T-helper 2 cell treated with Interferon-gamma antibody and Interleukin-4, amounts not matched to agents 5 μg/mL and 100 μg/mL, for 36 hours (primary cell): ENCODE measurements at regions not wholly inside any gene's neighbourhood (a gene's known extent, or its start where the extent isn't known, plus 50 kb on each side); places are given as distances from the start of the nearest gene placed in this dataset.

Experiments
- DNase-seq: peaks from one replicate; pipeline ENCODE4 v3.0.0; 2021; ENCODE audit warnings: low spot score
- H3K27ac Mint-ChIP-seq: one replicate; pipeline ENCODE4 v1.8.0; 2021; ENCODE audit warnings: mild to moderate bottlenecking, mixed read lengths
- H3K27me3 Mint-ChIP-seq: one replicate; pipeline ENCODE4 v1.8.0; 2021; ENCODE audit warnings: low read depth, mixed read lengths
- H3K36me3 Mint-ChIP-seq: one replicate; pipeline ENCODE4 v1.8.0; 2021; ENCODE audit warnings: low read depth, mixed read lengths
- H3K4me1 Mint-ChIP-seq: one replicate; pipeline ENCODE4 v1.8.0; 2021; ENCODE audit warnings: low read depth, mixed read lengths
- H3K4me3 Mint-ChIP-seq: one replicate; pipeline ENCODE4 v1.8.0; 2022; ENCODE audit warnings: mild to moderate bottlenecking, moderate library complexity, mixed read lengths
- H3K9me3 Mint-ChIP-seq: one replicate; pipeline ENCODE4 v1.8.0; 2021; ENCODE audit warnings: mixed read lengths

- no peak overlapping the region for H3K4me3 Mint-ChIP-seq
- no peak overlapping the region for H3K27ac Mint-ChIP-seq
- H3K9me3 Mint-ChIP-seq: no peaks in the 10 kb centered on the region
- H3K4me1 Mint-ChIP-seq: no peaks in the 10 kb centered on the region
- DNase-seq: no peak
- H3K27me3 Mint-ChIP-seq: no peaks in the 10 kb centered on the region
- H3K36me3 Mint-ChIP-seq: no peaks in the 10 kb centered on the region
These were observed 118.9 kb downstream of the RAB11FIP2 start for GRCh38 chr10:117927871-117928270.

GRCh38 chr10:117928281-117928680, 118.5 kb downstream of the RAB11FIP2 start:
- Mint-ChIP-seq H3K9me3 (no peaks in the 10 kb centered on the region), H3K27ac (no peak overlapping the region), H3K4me3 (no peak overlapping the region), H3K36me3 (no peaks in the 10 kb centered on the region), H3K4me1 (no peaks in the 10 kb centered on the region), H3K27me3 (no peaks in the 10 kb centered on the region)
- no peak for DNase-seq

GRCh38 chr10:117928741-117929140, 118.0 kb downstream of the RAB11FIP2 start:
- Mint-ChIP-seq H3K4me3 (no peak overlapping the region), H3K4me1 (no peaks in the 10 kb centered on the region), H3K27me3 (no peaks in the 10 kb centered on the region), H3K36me3 (no peaks in the 10 kb centered on the region), H3K9me3 (no peaks in the 10 kb centered on the region), H3K27ac (no peak overlapping the region)
- no peak for DNase-seq

GRCh38 chr10:117929327-117930067, 117.2 kb downstream of the RAB11FIP2 start:
- Mint-ChIP-seq H3K9me3 (no peaks in the 10 kb centered on the region), H3K27ac (no peak overlapping the region), H3K4me1 (no peaks in the 10 kb centered on the region), H3K36me3 (no peaks in the 10 kb centered on the region), H3K27me3 (no peaks in the 10 kb centered on the region), H3K4me3 (no peak overlapping the region)
- DNase-seq: no peak

- DNase-seq: no peak
- Mint-ChIP-seq H3K27me3 (no peaks in the 10 kb centered on the region), H3K27ac (no peak overlapping the region), H3K36me3 (no peaks in the 10 kb centered on the region), H3K4me1 (no peaks in the 10 kb centered on the region), H3K9me3 (no peaks in the 10 kb centered on the region), H3K4me3 (no peak overlapping the region)
These were observed 115.7 kb downstream of the RAB11FIP2 start for GRCh38 chr10:117931078-117931477.

GRCh38 chr10:117933036-117933435, 113.7 kb downstream of the RAB11FIP2 start:
- Mint-ChIP-seq H3K9me3 (no peaks in the 10 kb centered on the region), H3K27ac (no peak overlapping the region), H3K4me1 (no peaks in the 10 kb centered on the region), H3K36me3 (no peaks in the 10 kb centered on the region), H3K4me3 (no peak overlapping the region), H3K27me3 (no peaks in the 10 kb centered on the region)
- no peak for DNase-seq

GRCh38 chr10:117934477-117934876, 112.3 kb downstream of the RAB11FIP2 start:
- H3K4me1 Mint-ChIP-seq: no peaks in the 10 kb centered on the region
- H3K27ac Mint-ChIP-seq: no peak overlapping the region
- H3K4me3 Mint-ChIP-seq: no peak overlapping the region
- no peaks in the 10 kb centered on the region for H3K36me3 Mint-ChIP-seq
- H3K27me3 Mint-ChIP-seq: no peaks in the 10 kb centered on the region
- H3K9me3 Mint-ChIP-seq: no peaks in the 10 kb centered on the region
- DNase-seq: no peak

- no peaks in the 10 kb centered on the region for H3K36me3 Mint-ChIP-seq
- H3K27me3 Mint-ChIP-seq: no peaks in the 10 kb centered on the region
- no peaks in the 10 kb centered on the region for H3K9me3 Mint-ChIP-seq
- H3K4me3 Mint-ChIP-seq: no peak overlapping the region
- H3K4me1 Mint-ChIP-seq: no peaks in the 10 kb centered on the region
- H3K27ac Mint-ChIP-seq: no peak overlapping the region
- no peak for DNase-seq
These were observed 110.6 kb downstream of the RAB11FIP2 start for GRCh38 chr10:117936141-117936540.

GRCh38 chr10:117936566-117936965, 110.2 kb downstream of the RAB11FIP2 start:
- no peak overlapping the region for H3K4me3 Mint-ChIP-seq
- no peaks in the 10 kb centered on the region for H3K9me3 Mint-ChIP-seq
- DNase-seq: no peak
- no peaks in the 10 kb centered on the region for H3K36me3 Mint-ChIP-seq
- H3K4me1 Mint-ChIP-seq: no peaks in the 10 kb centered on the region
- H3K27me3 Mint-ChIP-seq: no peaks in the 10 kb centered on the region
- H3K27ac Mint-ChIP-seq: no peak overlapping the region

GRCh38 chr10:117936976-117937375, 109.8 kb downstream of the RAB11FIP2 start:
- H3K4me1 Mint-ChIP-seq: no peaks in the 10 kb centered on the region

GRCh38 chr10:117938104-117938503, 108.6 kb downstream of the RAB11FIP2 start:
- Mint-ChIP-seq H3K4me1 (no peaks in the 10 kb centered on the region), H3K27ac (no peak overlapping the region), H3K36me3 (no peaks in the 10 kb centered on the region), H3K9me3 (no peaks in the 10 kb centered on the region), H3K27me3 (no peaks in the 10 kb centered on the region), H3K4me3 (no peak overlapping the region)
- no peak for DNase-seq

More at GRCh38 chr10:117936976-117937375, 109.8 kb downstream of the RAB11FIP2 start:
- Mint-ChIP-seq H3K9me3 (no peaks in the 10 kb centered on the region), H3K27me3 (no peaks in the 10 kb centered on the region), H3K36me3 (no peaks in the 10 kb centered on the region), H3K27ac (no peak overlapping the region), H3K4me3 (no peak overlapping the region)
- no peak for DNase-seq

GRCh38 chr10:117942226-117942625, 104.5 kb downstream of the RAB11FIP2 start:
- H3K4me1 Mint-ChIP-seq: no peaks in the 10 kb centered on the region
- no peak overlapping the region for H3K27ac Mint-ChIP-seq
- no peaks in the 10 kb centered on the region for H3K36me3 Mint-ChIP-seq
- no peak for DNase-seq
- H3K27me3 Mint-ChIP-seq: no peaks in the 10 kb centered on the region
- no peaks in the 10 kb centered on the region for H3K9me3 Mint-ChIP-seq
- no peak overlapping the region for H3K4me3 Mint-ChIP-seq

- no peak for DNase-seq
- no peaks in the 10 kb centered on the region for H3K27me3 Mint-ChIP-seq
- H3K4me3 Mint-ChIP-seq: no peak overlapping the region
- H3K36me3 Mint-ChIP-seq: no peaks in the 10 kb centered on the region
- H3K27ac Mint-ChIP-seq: no peak overlapping the region
- no peaks in the 10 kb centered on the region for H3K9me3 Mint-ChIP-seq
- H3K4me1 Mint-ChIP-seq: no peaks in the 10 kb centered on the region
These were observed 101.9 kb downstream of the RAB11FIP2 start for GRCh38 chr10:117944676-117945447.

- no peak overlapping the region for H3K27ac Mint-ChIP-seq
- H3K36me3 Mint-ChIP-seq: no peaks in the 10 kb centered on the region
- H3K4me1 Mint-ChIP-seq: no peaks in the 10 kb centered on the region
- no peaks in the 10 kb centered on the region for H3K9me3 Mint-ChIP-seq
- no peak overlapping the region for H3K4me3 Mint-ChIP-seq
- H3K27me3 Mint-ChIP-seq: no peaks in the 10 kb centered on the region
- DNase-seq: no peak
These were observed 101.1 kb downstream of the RAB11FIP2 start for GRCh38 chr10:117945651-117946050.
